ENCODE measurements at regions not wholly inside any gene's neighbourhood (a gene's known extent, or its start where the extent isn't known, plus 50 kb on each side); places are given as distances from the start of the nearest gene placed in this dataset.

DNA sequence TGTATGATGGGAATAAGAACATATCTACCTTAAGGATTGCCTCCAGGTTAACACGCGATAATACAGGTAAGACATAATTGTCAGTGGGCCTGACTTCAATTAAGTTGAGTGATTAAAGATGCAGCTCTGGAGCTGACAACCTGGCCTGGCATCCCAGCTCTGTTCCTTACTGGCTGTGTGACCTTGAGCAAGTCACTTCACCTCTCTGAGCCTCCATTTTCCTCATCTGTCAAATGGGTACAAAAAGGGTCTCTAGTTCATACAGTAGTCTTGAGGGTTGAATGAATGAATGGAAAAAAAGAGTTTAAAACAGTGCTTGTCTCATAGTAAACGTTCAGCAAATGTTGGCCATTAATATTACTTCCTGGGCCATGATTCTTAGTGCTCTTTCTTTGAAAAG lies 213.9 kb downstream of the PHETA1 start:
- peaks cover 0 to 20% of the 10 kb centered on the region in 2 donors for H3K27me3 ChIP-seq (ENCODE audit: control insufficient read depth in 1 of 2, insufficient read depth in 2 of 2, low read length in 2 of 2)
- H3K9ac ChIP-seq (ENCODE audit: low read length in 2 of 2): no peak overlapping the region
- H3K27ac ChIP-seq (ENCODE audit: low read length): no peak overlapping the region
- no peaks in the 10 kb centered on the region for H3K4me1 ChIP-seq (ENCODE audit: control insufficient read depth, insufficient read depth, low read length)
- H3K4me3 ChIP-seq (ENCODE audit: low read length in 2 of 2): no peak overlapping the region
- no peaks in the 10 kb centered on the region for H3K9me3 ChIP-seq (ENCODE audit: control insufficient read depth in 2 of 2, low read length in 2 of 2)
- H3K36me3 ChIP-seq (ENCODE audit: control insufficient read depth in 2 of 2, insufficient read depth in 2 of 2, low read length in 2 of 2): no peaks in the 10 kb centered on the region

DNA sequence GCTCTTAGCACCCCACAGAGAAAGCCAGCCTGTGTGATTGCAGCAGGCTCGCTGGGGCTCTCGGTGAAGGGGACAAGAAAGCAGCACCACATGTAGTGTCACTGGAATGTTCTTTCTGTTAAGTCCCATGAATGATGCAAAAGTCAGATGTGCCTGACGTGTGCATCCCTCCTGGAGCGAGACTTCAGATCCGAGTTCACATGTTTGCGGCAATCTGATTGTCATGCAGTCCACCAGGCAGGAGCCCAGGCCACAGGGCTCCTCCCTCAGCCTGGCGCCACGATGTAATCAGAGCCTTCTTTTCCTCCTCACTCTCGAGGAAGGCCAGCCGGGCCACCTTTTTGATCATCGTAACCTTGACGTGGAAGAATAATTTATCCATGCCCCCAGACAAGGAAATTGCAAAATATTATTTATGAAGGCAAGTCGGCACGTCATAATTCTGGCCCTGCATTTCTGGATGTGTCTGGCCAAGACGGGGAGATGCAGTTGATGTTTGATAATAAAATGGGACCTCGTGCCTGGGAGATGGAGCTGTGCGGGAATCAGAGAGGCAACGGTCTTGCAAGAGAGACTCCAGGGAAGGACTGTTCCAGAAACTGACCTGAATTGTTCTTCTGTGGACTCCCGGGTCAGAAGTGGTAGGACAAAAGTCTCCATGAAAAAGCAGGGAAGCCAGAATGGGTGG lies 214.6 kb downstream of the PHETA1 start:
- H3K27ac ChIP-seq (ENCODE audit: low read length): no peak overlapping the region
- H3K9ac ChIP-seq (ENCODE audit: low read length in 2 of 2): no peak overlapping the region
- H3K36me3 ChIP-seq (ENCODE audit: control insufficient read depth in 2 of 2, insufficient read depth in 2 of 2, low read length in 2 of 2): no peaks in the 10 kb centered on the region
- H3K27me3 ChIP-seq (ENCODE audit: control insufficient read depth in 1 of 2, insufficient read depth in 2 of 2, low read length in 2 of 2): peaks cover 0 to 21% of the 10 kb centered on the region in 2 donors
- no peaks in the 10 kb centered on the region for H3K9me3 ChIP-seq (ENCODE audit: control insufficient read depth in 2 of 2, low read length in 2 of 2)
- H3K4me1 ChIP-seq (ENCODE audit: control insufficient read depth, insufficient read depth, low read length): no peaks in the 10 kb centered on the region
- H3K4me3 ChIP-seq (ENCODE audit: low read length in 2 of 2): no peak overlapping the region

DNA sequence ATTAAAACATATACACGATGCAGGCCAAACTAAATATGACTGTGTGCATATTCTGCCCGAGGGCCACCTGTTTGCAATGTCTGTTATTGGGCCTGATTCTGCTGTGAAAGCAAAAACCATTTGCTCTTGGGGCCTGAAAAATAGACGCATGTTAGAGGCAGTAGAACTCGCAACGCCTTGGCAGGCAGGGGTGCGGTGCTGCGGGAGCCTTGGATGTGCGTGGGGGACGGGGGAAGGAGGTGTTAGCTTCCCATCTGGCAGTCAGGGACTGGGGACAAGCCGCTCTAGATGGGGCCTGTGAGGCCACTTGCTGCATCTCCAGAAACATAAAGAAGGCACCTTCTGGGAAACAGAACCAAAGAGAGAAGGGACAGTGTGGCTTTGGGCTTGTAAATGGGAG lies 216.3 kb downstream of the PHETA1 start:
- no peak overlapping the region for H3K4me3 ChIP-seq (ENCODE audit: low read length in 2 of 2)
- no peak overlapping the region for H3K9ac ChIP-seq (ENCODE audit: low read length in 2 of 2)
- no peaks in the 10 kb centered on the region for H3K4me1 ChIP-seq (ENCODE audit: control insufficient read depth, insufficient read depth, low read length)
- H3K27me3 ChIP-seq (ENCODE audit: control insufficient read depth in 1 of 2, insufficient read depth in 2 of 2, low read length in 2 of 2): peaks cover 0 to 20% of the 10 kb centered on the region in 2 donors
- H3K9me3 ChIP-seq (ENCODE audit: control insufficient read depth in 2 of 2, low read length in 2 of 2): no peaks in the 10 kb centered on the region
- H3K36me3 ChIP-seq (ENCODE audit: control insufficient read depth in 2 of 2, insufficient read depth in 2 of 2, low read length in 2 of 2): no peaks in the 10 kb centered on the region
- no peak overlapping the region for H3K27ac ChIP-seq (ENCODE audit: low read length)

DNA sequence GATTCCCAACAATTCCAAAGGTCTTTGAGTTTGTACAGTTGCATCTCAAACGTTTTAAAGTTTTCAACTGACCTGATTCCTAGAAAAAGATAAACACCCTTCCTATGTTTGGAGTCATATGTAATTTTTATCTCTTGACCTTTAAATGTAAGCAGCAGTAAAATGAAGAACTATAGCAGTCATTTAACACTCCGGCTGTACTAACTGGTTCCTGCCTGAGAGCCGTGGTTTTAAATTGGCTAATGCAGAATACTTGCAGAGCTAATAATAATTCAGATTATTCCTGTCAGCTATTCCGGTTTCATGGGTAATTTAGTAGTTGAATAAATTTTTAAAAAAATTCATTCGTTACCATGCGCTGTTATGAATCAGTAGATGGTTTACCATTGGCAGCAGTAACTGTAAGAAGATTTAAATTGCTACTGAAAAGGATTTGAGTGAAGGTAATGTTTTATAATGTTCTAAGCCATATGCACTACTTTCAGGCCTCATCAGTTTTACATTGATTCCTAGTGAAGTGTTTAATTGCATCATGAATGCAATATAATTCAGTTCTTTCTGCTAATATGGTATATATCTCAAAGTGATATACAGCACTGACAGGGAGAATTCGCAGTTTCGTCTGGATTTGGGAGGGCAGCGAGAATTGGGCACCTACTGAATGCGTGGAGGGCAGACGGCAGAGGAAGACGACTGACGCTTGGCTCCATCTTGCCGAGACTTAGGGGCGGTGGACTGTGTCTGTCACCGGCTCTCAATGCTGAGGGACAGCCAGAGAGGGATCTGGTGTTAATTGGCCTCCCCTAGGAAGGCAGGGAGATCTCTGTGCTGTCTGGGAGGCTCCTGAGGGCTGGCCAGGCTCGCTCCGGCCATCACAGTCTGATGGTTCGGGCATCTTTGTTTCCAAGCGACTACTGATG lies 217.7 kb downstream of the PHETA1 start:
- Histone ChIP-seq H3K4me3 (ENCODE audit: low read length in 2 of 2) (no peak overlapping the region), H3K27ac (ENCODE audit: low read length) (no peak overlapping the region)

DNA sequence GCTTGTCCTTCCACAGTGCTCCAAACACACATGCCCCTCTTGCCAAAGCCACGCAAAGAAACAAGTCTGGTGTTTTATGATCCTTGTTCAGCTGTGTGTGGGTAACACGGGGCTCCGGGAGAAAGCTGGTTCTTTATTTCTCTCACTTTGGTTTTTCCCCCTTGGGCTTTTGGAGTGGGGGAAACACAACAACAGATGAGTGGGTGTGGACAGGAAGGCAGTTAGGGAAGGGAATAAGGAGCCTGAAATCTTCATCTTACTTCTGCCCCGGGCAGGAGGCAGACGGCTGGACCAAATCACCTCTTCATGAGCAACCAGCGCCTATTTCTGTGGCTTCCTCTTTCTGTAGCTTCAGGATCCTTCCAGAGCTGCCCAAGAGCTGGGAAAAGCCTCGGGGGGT lies 218.5 kb downstream of the PHETA1 start:
- Histone ChIP-seq H3K4me3 (ENCODE audit: low read length in 2 of 2) (no peak overlapping the region), H3K27me3 (ENCODE audit: control insufficient read depth in 1 of 2, insufficient read depth in 2 of 2, low read length in 2 of 2) (peaks cover 0 to 25% of the 10 kb centered on the region in 2 donors), H3K36me3 (ENCODE audit: control insufficient read depth in 2 of 2, insufficient read depth in 2 of 2, low read length in 2 of 2) (no peaks in the 10 kb centered on the region), H3K9ac (ENCODE audit: low read length in 2 of 2) (no peak overlapping the region), H3K9me3 (ENCODE audit: control insufficient read depth in 2 of 2, low read length in 2 of 2) (no peaks in the 10 kb centered on the region), H3K4me1 (ENCODE audit: control insufficient read depth, insufficient read depth, low read length) (no peaks in the 10 kb centered on the region), H3K27ac (ENCODE audit: low read length) (no peak overlapping the region)

More for the DNA sequence above, 217.7 kb downstream of the PHETA1 start:
- Histone ChIP-seq H3K9ac (ENCODE audit: low read length in 2 of 2) (no peak overlapping the region), H3K27me3 (ENCODE audit: control insufficient read depth in 1 of 2, insufficient read depth in 2 of 2, low read length in 2 of 2) (peaks cover 0 to 23% of the 10 kb centered on the region in 2 donors), H3K36me3 (ENCODE audit: control insufficient read depth in 2 of 2, insufficient read depth in 2 of 2, low read length in 2 of 2) (no peaks in the 10 kb centered on the region), H3K9me3 (ENCODE audit: control insufficient read depth in 2 of 2, low read length in 2 of 2) (no peaks in the 10 kb centered on the region), H3K4me1 (ENCODE audit: control insufficient read depth, insufficient read depth, low read length) (no peaks in the 10 kb centered on the region)

DNA sequence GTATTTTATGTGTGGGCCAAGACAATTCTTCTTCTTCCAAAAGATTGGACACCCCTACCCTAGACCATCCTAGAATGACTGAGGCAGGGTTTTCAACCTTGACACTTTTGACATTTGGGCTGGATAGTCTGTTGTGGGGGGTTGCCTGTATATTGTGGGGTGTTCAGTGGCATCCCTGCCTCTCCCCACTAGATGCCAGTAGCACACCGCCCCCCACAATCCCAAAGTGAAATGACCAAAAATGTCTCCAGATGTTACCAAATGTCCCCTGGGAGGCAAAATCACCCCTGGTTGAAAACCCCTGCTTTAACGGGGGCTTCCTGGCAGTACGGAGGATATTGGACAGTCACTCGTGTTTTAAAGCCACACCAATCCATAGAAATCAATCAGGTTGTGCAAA lies 219.6 kb downstream of the PHETA1 start:
- Histone ChIP-seq H3K27ac (ENCODE audit: low read length) (no peak overlapping the region), H3K27me3 (ENCODE audit: control insufficient read depth in 1 of 2, insufficient read depth in 2 of 2, low read length in 2 of 2) (peaks cover 0 to 19% of the 10 kb centered on the region in 2 donors), H3K4me3 (ENCODE audit: low read length in 2 of 2) (no peak overlapping the region), H3K36me3 (ENCODE audit: control insufficient read depth in 2 of 2, insufficient read depth in 2 of 2, low read length in 2 of 2) (no peaks in the 10 kb centered on the region), H3K9ac (ENCODE audit: low read length in 2 of 2) (no peak overlapping the region), H3K9me3 (ENCODE audit: control insufficient read depth in 2 of 2, low read length in 2 of 2) (no peaks in the 10 kb centered on the region), H3K4me1 (ENCODE audit: control insufficient read depth, insufficient read depth, low read length) (no peaks in the 10 kb centered on the region)

DNA sequence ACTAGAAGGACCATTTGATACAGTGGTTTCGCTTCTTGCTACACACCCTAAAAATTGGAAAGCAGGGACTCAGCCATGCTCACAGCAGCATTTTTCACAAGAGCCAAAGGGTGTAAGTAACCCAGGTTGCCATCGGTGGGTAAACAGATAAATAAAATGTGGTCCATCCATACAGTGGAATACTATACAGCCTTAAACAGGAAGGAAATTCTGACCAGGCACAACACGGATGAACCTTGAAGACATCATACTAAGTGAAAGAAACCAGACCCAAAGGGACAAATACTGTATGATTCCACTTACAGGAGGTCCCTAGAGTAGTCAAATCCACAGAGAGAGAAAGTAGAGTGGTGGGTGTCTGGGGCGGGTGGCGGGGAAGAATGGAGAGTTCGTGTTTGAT lies 220.9 kb downstream of the PHETA1 start:
- Histone ChIP-seq H3K9ac (ENCODE audit: low read length in 2 of 2) (no peak overlapping the region), H3K27ac (ENCODE audit: low read length) (no peak overlapping the region), H3K4me3 (ENCODE audit: low read length in 2 of 2) (no peak overlapping the region), H3K9me3 (ENCODE audit: control insufficient read depth in 2 of 2, low read length in 2 of 2) (no peaks in the 10 kb centered on the region), H3K4me1 (ENCODE audit: control insufficient read depth, insufficient read depth, low read length) (peaks cover 9% of the 10 kb centered on the region), H3K36me3 (ENCODE audit: control insufficient read depth in 2 of 2, insufficient read depth in 2 of 2, low read length in 2 of 2) (no peaks in the 10 kb centered on the region), H3K27me3 (ENCODE audit: control insufficient read depth in 1 of 2, insufficient read depth in 2 of 2, low read length in 2 of 2) (peaks cover 0 to 14% of the 10 kb centered on the region in 2 donors)

DNA sequence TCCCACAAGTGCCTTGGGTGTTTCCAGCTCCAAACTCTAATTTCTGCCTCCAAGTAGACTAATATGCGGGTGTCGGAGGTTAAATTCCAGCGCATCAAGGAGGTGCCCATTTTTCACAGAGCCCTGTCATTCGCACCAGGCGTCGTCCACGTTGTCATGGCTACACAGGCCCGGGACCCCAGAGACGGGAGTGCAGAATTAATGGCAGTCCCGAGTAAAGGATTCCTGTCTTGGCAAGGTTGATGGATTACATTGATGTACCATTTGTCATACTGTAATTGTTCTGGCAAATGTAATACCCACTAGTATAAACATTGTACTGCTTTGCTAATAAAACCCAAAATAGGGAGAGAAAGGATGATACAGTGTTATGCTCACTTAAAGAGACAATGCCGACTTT lies 222.9 kb upstream of the MYL2 start:
- Histone ChIP-seq H3K4me1 (ENCODE audit: control insufficient read depth, insufficient read depth, low read length) (peaks cover 9% of the 10 kb centered on the region), H3K36me3 (ENCODE audit: control insufficient read depth in 2 of 2, insufficient read depth in 2 of 2, low read length in 2 of 2) (no peaks in the 10 kb centered on the region), H3K9me3 (ENCODE audit: control insufficient read depth in 2 of 2, low read length in 2 of 2) (no peaks in the 10 kb centered on the region), H3K9ac (ENCODE audit: low read length in 2 of 2) (no peak overlapping the region), H3K4me3 (ENCODE audit: low read length in 2 of 2) (peak overlapping the region in 1 of 2 donors; percentile 22), H3K27me3 (ENCODE audit: control insufficient read depth in 1 of 2, insufficient read depth in 2 of 2, low read length in 2 of 2) (peaks cover 0 to 10% of the 10 kb centered on the region in 2 donors), H3K27ac (ENCODE audit: low read length) (no peak overlapping the region)

DNA sequence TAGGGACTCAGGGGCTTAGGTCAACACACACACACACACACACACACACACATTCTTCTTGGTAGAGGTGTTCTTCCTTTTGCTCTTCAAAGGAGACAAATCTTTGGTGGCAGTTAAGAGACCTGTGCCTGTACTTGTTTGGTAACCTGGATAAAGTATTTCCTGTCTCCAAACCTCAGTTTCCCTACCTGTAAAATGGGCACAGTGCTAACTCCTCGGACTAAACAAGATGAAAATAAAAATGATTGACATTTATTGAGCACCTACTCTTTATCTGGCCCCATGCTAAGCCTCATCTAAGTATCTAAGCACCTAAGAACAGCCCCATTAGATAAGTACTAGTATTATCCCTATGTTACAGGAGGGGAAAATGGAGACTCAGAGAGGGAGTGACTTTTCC lies 220.8 kb upstream of the MYL2 start:
- Histone ChIP-seq H3K36me3 (ENCODE audit: control insufficient read depth in 2 of 2, insufficient read depth in 2 of 2, low read length in 2 of 2) (no peaks in the 10 kb centered on the region), H3K4me3 (ENCODE audit: low read length in 2 of 2) (no peak overlapping the region), H3K4me1 (ENCODE audit: control insufficient read depth, insufficient read depth, low read length) (peaks cover 9% of the 10 kb centered on the region), H3K9me3 (ENCODE audit: control insufficient read depth in 2 of 2, low read length in 2 of 2) (no peaks in the 10 kb centered on the region), H3K9ac (ENCODE audit: low read length in 2 of 2) (no peak overlapping the region), H3K27me3 (ENCODE audit: control insufficient read depth in 1 of 2, insufficient read depth in 2 of 2, low read length in 2 of 2) (peaks cover 0 to 8% of the 10 kb centered on the region in 2 donors), H3K27ac (ENCODE audit: low read length) (no peak overlapping the region)

DNA sequence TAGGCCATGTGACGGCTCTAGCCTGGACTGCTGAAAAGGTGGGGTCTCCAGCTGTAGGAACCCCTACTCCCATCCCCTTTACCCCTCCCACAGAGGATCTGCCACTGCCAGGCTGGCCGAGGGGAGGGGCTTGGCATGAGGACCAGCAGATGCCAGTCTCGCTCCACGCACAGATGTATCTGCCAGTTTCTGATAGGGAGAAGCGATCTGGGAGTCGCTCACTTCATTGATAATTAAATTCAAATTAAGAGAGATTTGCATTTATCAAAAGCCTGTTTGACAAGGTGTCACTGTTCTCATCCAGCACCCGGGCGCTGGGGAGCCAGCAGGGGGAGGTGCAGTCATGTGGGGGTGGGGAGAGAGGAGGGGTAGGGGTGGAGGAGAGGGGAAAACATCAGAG lies 217.6 kb upstream of the MYL2 start:
- H3K36me3 ChIP-seq (ENCODE audit: control insufficient read depth in 2 of 2, insufficient read depth in 2 of 2, low read length in 2 of 2): no peaks in the 10 kb centered on the region
- H3K9ac ChIP-seq (ENCODE audit: low read length in 2 of 2): no peak overlapping the region
- H3K4me3 ChIP-seq (ENCODE audit: low read length in 2 of 2): no peak overlapping the region
- peaks cover 9 to 17% of the 10 kb centered on the region in 2 donors for H3K9me3 ChIP-seq (ENCODE audit: control insufficient read depth in 2 of 2, low read length in 2 of 2)
- H3K27ac ChIP-seq (ENCODE audit: low read length): no peak overlapping the region
- peaks cover under 1% of the 10 kb centered on the region for H3K4me1 ChIP-seq (ENCODE audit: control insufficient read depth, insufficient read depth, low read length)
- H3K27me3 ChIP-seq (ENCODE audit: control insufficient read depth in 1 of 2, insufficient read depth in 2 of 2, low read length in 2 of 2): peaks cover 0 to 7% of the 10 kb centered on the region in 2 donors
